Small intestine (tissue), 7 donors: ENCODE measurements at regions not wholly inside any gene's neighbourhood (a gene's known extent, or its start where the extent isn't known, plus 50 kb on each side); places are given as distances from the start of the nearest gene placed in this dataset.

Experiments used
- DNase-seq, 2 donors: peaks; one replicate each; pipeline versions ENCODE4 v3.0.0 to v3.0.0-alpha.2; 2013
- FAIRE-seq: peaks from 2 replicates; lab custom pipeline; 2012; peaks lifted over from hg19 to GRCh38; lab: Jason Lieb, UNC
- H3K27ac ChIP-seq, 3 donors: one replicate each; pipeline ENCODE4 v1.5.1; 2013; ENCODE audit warnings: low read length in 2 of 3, mild to moderate bottlenecking in 2 of 3, control low read depth in 1 of 3, inconsistent platforms in 1 of 3, low read depth in 1 of 3, moderate library complexity in 1 of 3
- H3K27me3 ChIP-seq, 3 donors: one replicate each; pipeline ENCODE4 v1.6.1; 2013; ENCODE audit warnings: low read length in 3 of 3, inconsistent platforms in 1 of 3; ENCODE audit not compliant: control insufficient read depth in 3 of 3, insufficient read depth in 3 of 3
- H3K36me3 ChIP-seq, 3 donors: one replicate each; pipeline ENCODE4 v1.6.1; 2013; ENCODE audit warnings: low read length in 3 of 3, inconsistent platforms in 1 of 3, low read depth in 1 of 3, mild to moderate bottlenecking in 1 of 3, moderate library complexity in 1 of 3; ENCODE audit not compliant: control insufficient read depth in 3 of 3, insufficient read depth in 2 of 3
- H3K4me1 ChIP-seq, 3 donors: one replicate each; pipeline ENCODE4 v1.6.1; 2013; ENCODE audit warnings: low read length in 2 of 3, inconsistent platforms in 1 of 3, low read depth in 1 of 3, mild to moderate bottlenecking in 1 of 3, moderate library complexity in 1 of 3; ENCODE audit not compliant: control insufficient read depth in 3 of 3, insufficient read depth in 2 of 3
- H3K4me3 ChIP-seq, 3 donors: one replicate each; pipeline ENCODE4 v1.5.1; 2013; ENCODE audit warnings: low read length in 3 of 3, control low read depth in 1 of 3, inconsistent platforms in 1 of 3, low read depth in 1 of 3, mild to moderate bottlenecking in 1 of 3, moderate library complexity in 1 of 3
- H3K9me3 ChIP-seq, 2 donors: one replicate each; pipeline ENCODE4 v1.6.1; 2013; ENCODE audit warnings: low read depth in 1 of 2, low read length in 1 of 2; ENCODE audit not compliant: control insufficient read depth in 2 of 2, insufficient read depth in 1 of 2
- WGBS, 3 donors: extraction: QIAGEN DNeasy Blood & Tissue Kit; methylation state at CpG; one replicate each; pipeline ENCODE4 v1.1.7; 2013; 5-methylcytosine and 5-hydroxymethylcytosine counted together
- donor health status: healthy with polysubstance abuse.
- donor health status: control.
- donor health status: control.
- donor health status: Bipolar disorder and iron deficiency.
- donor health status: healthy.

- Histone ChIP-seq H3K4me1 (no peaks in the 10 kb centered on the region), H3K4me3 (no peak overlapping the region), H3K36me3 (no peaks in the 10 kb centered on the region), H3K27ac (no peak overlapping the region), H3K27me3 (no peaks in the 10 kb centered on the region), H3K9me3 (no peaks in the 10 kb centered on the region)
- no peak for FAIRE-seq
- DNase-seq = peak; percentile 76 to 82
- 3 to 16% (median 5%) methylated on average over 8 of the region's 8 CpGs for WGBS, 3 donors
These were observed 55.1 kb upstream of the CCL2 start for GRCh38 chr17:34199932-34200534.

GRCh38 chr17:34201225-34201624, 53.9 kb upstream of the CCL2 start:
- H3K36me3 ChIP-seq = no peaks in the 10 kb centered on the region
- H3K27me3 ChIP-seq = no peaks in the 10 kb centered on the region
- no peaks in the 10 kb centered on the region for H3K4me1 ChIP-seq
- DNase-seq = no peak
- whole genome bisulfite sequencing, 3 donors = 59 to 86% (median 78%) methylated on average over 1 of the region's 1 CpG
- FAIRE-seq = no peak
- no peak overlapping the region for H3K4me3 ChIP-seq
- H3K9me3 ChIP-seq = no peaks in the 10 kb centered on the region
- H3K27ac ChIP-seq = no peak overlapping the region

- no peak for FAIRE-seq
- Histone ChIP-seq H3K27ac (no peak overlapping the region), H3K27me3 (no peaks in the 10 kb centered on the region), H3K4me1 (no peaks in the 10 kb centered on the region), H3K9me3 (no peaks in the 10 kb centered on the region), H3K4me3 (no peak overlapping the region), H3K36me3 (no peaks in the 10 kb centered on the region)
- no peak for DNase-seq
- 72 to 79% (median 78%) methylated on average over 4 of the region's 4 CpGs for WGBS, 3 donors
These were observed 53.3 kb upstream of the CCL2 start for GRCh38 chr17:34201767-34202166.

- Histone ChIP-seq H3K9me3 (no peaks in the 10 kb centered on the region), H3K36me3 (no peaks in the 10 kb centered on the region), H3K4me3 (no peak overlapping the region), H3K27ac (no peak overlapping the region), H3K27me3 (no peaks in the 10 kb centered on the region), H3K4me1 (no peaks in the 10 kb centered on the region)
- FAIRE-seq (no peak), DNase-seq (no peak)
- 64 to 76% (median 65%) methylated on average over 4 of the region's 4 CpGs for WGBS, 3 donors
These were observed 52.0 kb upstream of the CCL2 start for GRCh38 chr17:34203018-34203638.

- Histone ChIP-seq H3K27ac (no peak overlapping the region), H3K36me3 (no peaks in the 10 kb centered on the region), H3K27me3 (no peaks in the 10 kb centered on the region), H3K4me1 (no peaks in the 10 kb centered on the region), H3K9me3 (no peaks in the 10 kb centered on the region), H3K4me3 (no peak overlapping the region)
- WGBS, 3 donors = 76 to 85% (median 77%) methylated on average over 5 of the region's 5 CpGs
- DNase-seq (no peak), FAIRE-seq (no peak)
These were observed 50.7 kb upstream of the CCL2 start for GRCh38 chr17:34204402-34204801.
